ENCODE measurements at regions not wholly inside any gene's neighbourhood (a gene's known extent, or its start where the extent isn't known, plus 50 kb on each side); places are given as distances from the start of the nearest gene placed in this dataset.
"Not testable (repeated sequence)": the region's sequence is repeated elsewhere in the genome, so short reads cannot be mapped to it uniquely, and the experiment has no call there.

DNA sequence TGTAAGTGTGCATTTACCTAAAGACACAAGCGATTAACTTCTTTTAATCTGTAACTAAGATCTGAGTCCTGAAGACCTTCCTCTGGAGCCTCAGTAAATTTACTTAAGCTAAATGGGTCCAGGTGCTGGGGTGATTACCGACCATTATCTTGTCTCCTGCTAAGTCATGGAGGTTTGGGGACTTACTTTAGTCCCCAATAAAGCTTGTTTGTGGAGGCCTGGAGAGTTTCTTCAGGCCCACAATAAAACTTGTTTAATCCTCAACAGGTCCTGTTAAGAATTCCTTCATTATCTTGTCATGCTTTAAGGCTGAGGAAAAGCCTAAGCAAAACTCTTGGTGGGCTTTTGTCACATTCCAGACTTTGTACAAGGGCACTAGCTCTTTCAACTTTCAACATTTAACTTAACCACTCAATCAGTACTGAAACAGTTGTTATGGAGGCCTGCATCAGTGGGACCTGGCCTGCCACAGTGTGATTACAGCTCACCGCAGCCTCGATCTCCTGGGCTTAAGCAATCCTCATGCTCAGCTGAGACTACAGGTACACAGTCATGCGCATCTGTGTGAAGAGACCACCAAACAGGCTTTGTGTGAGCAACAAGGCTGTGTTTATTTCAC, 84.0 kb downstream of the FMO4 start:
- no peaks in the 10 kb centered on the region for H3K9me3 ChIP-seq

DNA sequence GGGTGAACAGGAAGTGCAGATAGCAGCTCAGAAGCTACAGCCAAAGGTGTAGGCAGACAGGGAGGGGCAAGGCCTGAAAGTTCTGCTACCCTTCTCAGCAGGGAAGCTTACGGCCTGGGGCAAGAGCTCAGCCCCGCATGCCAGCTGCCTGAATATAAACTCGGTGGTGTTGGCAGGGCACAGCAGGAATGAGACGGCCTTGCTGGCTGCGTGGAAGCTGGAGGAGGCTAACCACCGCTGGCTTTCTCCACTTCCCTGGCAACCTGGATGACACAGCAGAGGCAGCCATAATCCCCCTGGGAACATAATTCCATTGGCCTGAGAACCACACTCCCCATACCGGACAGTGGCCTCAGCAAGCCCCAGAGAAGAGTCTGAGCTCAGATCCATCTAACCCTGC, 81.9 kb upstream of the PRRC2C start:
- Histone ChIP-seq H3K4me3 (no peak overlapping the region), H3K4me1 (no peaks in the 10 kb centered on the region), H3K27ac (no peak overlapping the region), H3K27me3 (no peaks in the 10 kb centered on the region), H3K36me3 (no peaks in the 10 kb centered on the region), H3K9me3 (no peaks in the 10 kb centered on the region)
- TF ChIP-seq POLR2A (IDR thresholded peaks at IDR 0.05) (no peak), CTCF (IDR thresholded peaks at IDR 0.05) (no peak)
- no peak for DNase-seq

More for the DNA sequence above, 84.0 kb downstream of the FMO4 start:
- DNase-seq = no peak
- Histone ChIP-seq H3K27ac (no peak overlapping the region), H3K27me3 (no peaks in the 10 kb centered on the region), H3K36me3 (no peaks in the 10 kb centered on the region), H3K4me3 (no peak overlapping the region), H3K4me1 (no peaks in the 10 kb centered on the region)
- TF ChIP-seq CTCF (IDR thresholded peaks at IDR 0.05) = no peak
- TF ChIP-seq POLR2A (IDR thresholded peaks at IDR 0.05) = no peak

DNA sequence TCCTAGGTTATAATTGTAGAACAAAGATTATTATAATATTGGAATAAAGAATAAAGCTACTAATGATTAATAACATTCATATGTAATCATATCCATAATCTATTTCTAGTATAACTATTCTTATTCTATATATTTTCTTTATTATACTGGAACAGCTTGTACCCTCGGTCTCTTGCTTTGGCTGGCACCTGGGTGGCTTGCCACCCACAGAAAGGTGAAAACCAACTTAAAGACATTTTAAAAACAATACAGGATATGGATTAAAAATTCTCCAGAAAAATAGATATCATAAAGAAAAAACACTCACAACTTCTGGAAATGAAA, 80.0 kb upstream of the PRRC2C start:
- Histone ChIP-seq H3K4me1 (no peaks in the 10 kb centered on the region), H3K27me3 (no peaks in the 10 kb centered on the region), H3K36me3 (no peaks in the 10 kb centered on the region), H3K9me3 (no peaks in the 10 kb centered on the region), H3K4me3 (no peak overlapping the region), H3K27ac (no peak overlapping the region)
- DNase-seq = no peak
- TF ChIP-seq POLR2A (IDR thresholded peaks at IDR 0.05) = no peak
- TF ChIP-seq CTCF (IDR thresholded peaks at IDR 0.05) = no peak

DNA sequence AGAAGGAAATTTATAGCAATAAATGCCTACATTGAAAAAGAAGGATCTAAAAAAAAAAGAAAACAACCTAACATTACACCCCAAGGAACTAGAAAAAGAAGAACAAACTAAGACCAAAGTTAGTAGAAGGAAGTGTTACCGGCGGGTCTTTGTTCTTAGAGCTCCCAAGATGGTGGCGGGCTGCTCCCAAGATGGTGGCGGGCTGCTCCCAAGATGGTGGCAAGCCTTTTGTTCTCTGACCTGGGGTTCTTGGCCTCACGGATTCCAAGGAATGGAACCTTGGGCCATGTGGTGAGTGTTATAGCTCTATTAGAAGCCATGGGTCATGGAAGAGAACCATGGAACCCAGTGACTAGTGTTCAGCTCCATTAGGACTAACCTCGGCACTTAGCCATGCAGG, 71.8 kb upstream of the PRRC2C start:
- H3K4me3 ChIP-seq, H3K27me3 ChIP-seq, DNase-seq, H3K9me3 ChIP-seq, H3K36me3 ChIP-seq, H3K4me1 ChIP-seq, H3K27ac ChIP-seq: not testable (repeated sequence)

GRCh38 chr1:171418546-171418945, 66.8 kb upstream of the PRRC2C start:
- H3K9me3 ChIP-seq = no peaks in the 10 kb centered on the region

GRCh38 chr1:171420810-171421209, 64.5 kb upstream of the PRRC2C start:
- no peaks in the 10 kb centered on the region for H3K9me3 ChIP-seq
- H3K36me3 ChIP-seq = no peaks in the 10 kb centered on the region
- DNase-seq = no peak
- no peaks in the 10 kb centered on the region for H3K27me3 ChIP-seq
- no peaks in the 10 kb centered on the region for H3K4me1 ChIP-seq
- peak overlapping the region in 1 of 4 donors; percentile 65 for H3K27ac ChIP-seq
- no peak overlapping the region for H3K4me3 ChIP-seq
- TF ChIP-seq POLR2A (IDR thresholded peaks at IDR 0.05) (no peak), CTCF (IDR thresholded peaks at IDR 0.05) (no peak)

More at GRCh38 chr1:171418546-171418945, 66.8 kb upstream of the PRRC2C start:
- no peak for DNase-seq
- no peak overlapping the region for H3K4me3 ChIP-seq
- no peaks in the 10 kb centered on the region for H3K4me1 ChIP-seq
- no peak overlapping the region for H3K27ac ChIP-seq
- H3K27me3 ChIP-seq = no peaks in the 10 kb centered on the region
- no peak for TF ChIP-seq POLR2A (IDR thresholded peaks at IDR 0.05)
- TF ChIP-seq CTCF (IDR thresholded peaks at IDR 0.05) = no peak
- no peaks in the 10 kb centered on the region for H3K36me3 ChIP-seq
